ENCODE measurements at regions not wholly inside any gene's neighbourhood (a gene's known extent, or its start where the extent isn't known, plus 50 kb on each side); places are given as distances from the start of the nearest gene placed in this dataset.

DNA sequence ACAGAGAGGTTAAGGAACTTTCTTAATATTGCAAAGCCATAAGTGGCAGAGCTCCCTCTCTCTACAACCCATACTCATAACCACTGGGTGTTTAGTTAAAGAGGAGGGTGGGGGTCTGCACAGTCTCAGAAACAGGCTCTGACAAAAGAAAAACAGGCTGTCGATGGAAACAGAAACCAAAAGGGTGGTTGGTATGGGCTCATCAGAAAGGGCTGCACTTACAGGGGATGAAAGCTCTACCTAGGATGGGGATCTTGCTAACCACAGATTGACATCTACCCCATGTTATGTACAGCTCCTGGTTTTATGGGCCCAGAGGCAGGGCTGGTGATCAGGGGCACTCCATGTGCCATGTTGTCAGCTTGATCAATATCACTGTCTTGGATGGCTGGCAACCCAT is 111.4 kb downstream of the CYLD start:
- ChIA-PET POLR2A (no interaction called here), CTCF (interaction anchor here (0.8 kb wide), 1 partner anchor 47 kb away, joined by 3 read pairs; no protein-coding TSS in a partner anchor)
- DNase-seq (ENCODE audit: low read depth) = no peak
- TF ChIP-seq CTCF (IDR thresholded peaks at IDR 0.05; ENCODE audit: insufficient read depth, low read depth, low read length) = no peak
- Histone ChIP-seq H3K4me3 (ENCODE audit: low read depth, low read length) (no peak overlapping the region), H3K27me3 (ENCODE audit: control insufficient read depth, insufficient read depth, low read length) (no peaks in the 10 kb centered on the region), H3K36me3 (ENCODE audit: control insufficient read depth, insufficient read depth, low read length) (no peaks in the 10 kb centered on the region)

Small RNAs in the stretch of these regions (small RNA-seq; reads per million reads assigned to genes)
- 4.8 reads per million, percentile 60 among the genes with 10 or more reads in this experiment for gene RNA5SP426 (ENCODE audit: insufficient read length, low read depth, low replicate concordance)
